ENCODE measurements at regions not wholly inside any gene's neighbourhood (a gene's known extent, or its start where the extent isn't known, plus 50 kb on each side); places are given as distances from the start of the nearest gene placed in this dataset.
"Not testable (repeated sequence)": the region's sequence is repeated elsewhere in the genome, so short reads cannot be mapped to it uniquely, and the experiment has no call there.

DNA sequence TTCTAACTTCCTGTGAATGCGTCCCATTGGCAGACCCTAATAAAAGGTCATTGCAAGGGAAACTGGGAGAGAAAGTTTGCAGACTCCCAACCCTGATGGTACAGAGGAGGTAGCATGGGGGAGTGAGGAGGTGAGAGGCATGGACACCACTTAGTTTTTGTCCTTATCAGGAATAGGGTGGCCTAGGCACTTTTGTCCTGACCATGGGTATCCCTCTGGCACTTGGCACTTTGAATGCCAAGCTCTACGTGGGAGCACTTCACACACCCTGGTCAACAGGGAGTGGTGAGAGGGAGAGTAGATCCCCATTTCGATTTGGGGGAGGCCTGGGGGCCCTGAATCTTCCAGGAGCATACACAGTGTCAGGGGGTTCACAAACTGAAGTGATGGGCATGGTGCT lies 75.6 kb upstream of the SH3PXD2B start:
- no peak for DNase-seq (ENCODE audit: low read depth)

DNA sequence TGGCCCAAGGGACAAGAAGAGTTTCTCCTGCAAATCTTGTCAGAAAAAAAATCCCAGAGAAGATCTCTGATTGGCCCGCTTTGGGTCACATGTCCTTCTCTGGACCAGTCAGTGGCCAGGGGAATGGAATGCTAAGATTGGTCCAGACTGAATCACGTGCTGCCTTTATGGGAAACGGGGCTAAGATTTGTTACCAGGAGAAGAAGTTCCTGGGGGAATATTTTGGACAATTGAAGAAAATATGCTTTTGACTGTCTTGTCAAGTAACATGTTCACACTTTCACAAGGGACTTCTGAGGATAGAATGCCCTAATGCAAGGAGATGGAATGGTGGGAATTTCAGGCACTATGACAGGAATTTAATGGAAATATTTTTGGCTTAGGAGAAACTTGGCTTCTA lies 74.1 kb upstream of the SH3PXD2B start:
- no peak for DNase-seq (ENCODE audit: low read depth)

DNA sequence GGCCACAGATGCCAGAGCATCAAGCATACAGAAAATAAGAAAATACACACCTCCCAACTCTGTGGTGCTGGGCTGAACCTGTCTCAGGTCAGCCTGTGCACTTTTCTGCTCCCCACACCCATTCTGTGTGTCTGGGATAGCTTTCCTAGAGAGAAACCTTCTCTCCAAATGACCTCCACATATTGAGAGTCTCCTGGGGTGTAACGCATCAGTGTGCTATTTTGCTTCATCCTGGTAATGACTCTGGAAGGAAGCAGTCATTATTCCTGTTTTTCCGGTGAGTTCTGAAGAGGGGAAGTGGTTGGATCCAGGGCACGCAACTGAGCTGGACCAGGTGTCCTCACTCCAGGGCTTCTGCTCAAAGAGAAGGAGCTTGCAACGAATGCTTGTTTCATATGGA lies 73.2 kb upstream of the SH3PXD2B start:
- DNase-seq (ENCODE audit: low read depth) = no peak

GRCh38 chr5:172525996-172526360 lies 71.7 kb upstream of the SH3PXD2B start:
- DNase-seq (ENCODE audit: low read depth) = no peak

- DNase-seq (ENCODE audit: low read depth) = no peak
Observed at GRCh38 chr5:172525307-172525995, 71.1 kb upstream of the SH3PXD2B start.

DNA sequence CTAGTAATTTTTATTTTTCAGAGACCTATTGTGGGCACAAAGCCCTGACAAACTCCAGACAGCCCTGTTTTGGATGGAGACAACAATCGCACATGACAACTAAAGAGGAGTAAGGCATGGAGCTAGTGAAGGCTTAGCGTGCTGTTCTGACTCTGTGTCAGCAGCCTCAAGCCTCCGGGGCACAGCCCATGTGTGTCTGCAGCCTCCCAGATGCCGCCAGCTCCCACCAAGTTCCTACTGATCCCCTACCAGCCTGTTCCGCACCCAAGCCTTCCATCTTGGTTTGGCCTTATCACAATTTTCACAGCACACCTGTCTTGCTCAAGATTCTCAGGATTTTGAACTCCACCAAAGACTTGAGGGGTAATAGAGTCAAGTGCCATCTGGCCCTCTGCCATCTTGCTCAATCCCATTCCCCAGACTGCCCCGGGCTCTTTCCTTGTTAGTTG lies 70.3 kb upstream of the SH3PXD2B start:
- no peak for DNase-seq (ENCODE audit: low read depth)

DNA sequence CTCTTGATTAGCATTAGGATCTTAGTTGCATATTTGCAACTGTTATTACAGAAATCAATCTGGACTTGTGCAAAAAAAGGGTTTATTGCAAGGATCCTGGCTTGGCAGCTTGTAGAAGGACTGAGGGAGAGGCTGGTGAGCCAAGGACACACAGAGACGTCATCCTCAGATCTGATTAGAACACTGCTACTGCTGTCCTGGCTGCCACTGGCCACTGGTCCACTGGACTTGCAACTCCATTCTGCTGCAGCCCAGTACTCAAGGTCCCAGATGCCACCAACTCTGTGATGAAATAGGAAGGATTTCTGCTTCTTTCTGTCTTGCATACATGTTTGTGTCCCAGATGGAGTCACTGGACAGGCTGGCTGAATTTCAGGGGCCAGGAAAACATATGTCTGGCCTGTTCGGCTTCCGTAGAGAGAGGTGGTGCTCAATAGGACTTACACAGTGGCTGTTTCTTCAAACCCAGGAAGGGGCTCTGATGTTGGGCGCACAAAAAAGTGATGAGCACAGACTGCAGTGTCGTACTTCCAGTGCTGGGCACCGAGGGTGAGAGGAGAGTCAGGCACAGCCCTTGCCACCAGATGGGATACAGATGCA lies 68.9 kb upstream of the SH3PXD2B start:
- no peak for DNase-seq (ENCODE audit: low read depth)

GRCh38 chr5:172521338-172521932 lies 67.1 kb upstream of the SH3PXD2B start:
- DNase-seq (ENCODE audit: low read depth) = no peak

DNA sequence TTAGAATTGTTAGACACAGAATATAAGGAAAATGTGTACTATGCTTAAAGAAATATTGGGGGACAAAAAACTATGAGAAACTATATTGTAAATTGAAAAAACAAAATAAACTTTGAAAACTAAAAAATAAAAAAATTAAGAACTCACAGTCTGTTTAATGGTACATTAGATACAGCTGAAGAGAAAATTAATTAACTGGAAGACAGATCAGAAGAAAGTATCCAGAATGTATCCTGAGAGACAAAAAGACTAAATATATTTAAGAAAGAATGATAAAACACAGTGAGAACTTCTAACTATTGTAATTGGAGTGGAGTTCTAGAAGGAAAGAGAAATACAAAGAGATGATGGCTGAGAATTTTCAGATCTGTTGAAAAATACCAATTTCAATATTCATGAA lies 57.6 kb upstream of the SH3PXD2B start:
- no peak for DNase-seq (ENCODE audit: low read depth)

DNA sequence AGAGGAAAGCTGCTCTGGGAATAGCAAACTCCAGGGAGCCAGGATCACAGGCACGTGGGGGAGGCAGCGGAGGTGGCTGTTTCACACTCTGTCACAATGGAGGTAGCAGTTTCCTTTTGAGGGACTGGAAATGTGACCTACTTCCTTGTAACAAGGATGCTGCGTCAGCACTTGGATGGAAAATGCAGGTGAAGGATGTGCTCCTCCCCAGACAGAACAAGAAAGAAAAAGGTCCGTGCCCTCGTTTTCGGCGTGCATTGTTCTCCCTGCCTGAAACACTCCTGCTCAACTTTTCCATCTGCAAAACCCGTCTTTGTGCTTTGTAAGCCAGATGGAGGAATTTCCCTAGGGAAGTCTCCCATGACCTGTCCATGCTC lies 55.1 kb upstream of the SH3PXD2B start:
- no peak for DNase-seq (ENCODE audit: low read depth)

DNA sequence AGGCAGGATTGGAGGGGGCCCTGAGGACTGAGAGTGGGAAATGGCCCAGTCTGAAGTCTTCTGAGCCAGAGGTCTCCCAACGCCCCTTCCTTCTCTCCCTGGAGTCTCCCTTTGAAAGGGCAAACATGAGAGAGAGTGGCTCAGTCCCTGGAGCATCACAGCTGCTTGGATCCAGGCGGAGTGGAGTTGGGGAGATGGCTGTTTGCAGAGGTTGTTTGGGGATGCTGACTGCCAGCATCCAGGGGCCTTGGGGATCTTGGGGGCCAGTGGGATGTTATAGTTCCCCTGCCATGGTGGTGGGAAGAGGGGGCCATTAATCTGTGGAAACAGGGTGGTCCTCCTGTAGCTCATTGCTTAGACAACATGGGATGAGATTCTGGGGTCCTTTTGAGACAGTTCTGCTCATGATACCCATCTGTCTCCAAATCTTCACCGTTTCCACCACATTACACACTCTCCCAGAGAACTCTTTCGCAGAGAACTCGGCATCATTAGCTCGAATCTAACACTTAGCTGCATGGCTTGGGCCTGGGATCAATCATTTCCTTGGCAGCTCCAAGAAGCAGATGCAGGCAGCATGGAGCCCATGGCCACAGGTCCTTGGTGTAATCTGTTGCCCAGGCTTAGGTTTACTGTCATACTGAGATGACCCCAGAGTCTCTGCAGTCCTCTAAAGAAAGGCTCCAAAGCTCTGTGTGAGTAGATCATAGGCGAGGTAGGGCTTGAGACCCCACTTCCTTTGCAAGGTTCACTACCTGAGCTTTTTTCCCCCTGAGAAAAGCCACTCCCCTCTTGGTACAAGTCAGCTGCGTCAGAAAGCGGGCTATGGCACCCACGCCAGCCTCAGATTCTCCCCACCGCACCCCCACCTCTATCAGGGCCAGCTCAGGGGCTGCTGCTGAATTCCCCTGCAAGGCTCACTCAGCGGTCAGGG lies 54.4 kb upstream of the SH3PXD2B start:
- DNase-seq (ENCODE audit: low read depth) = no peak

DNA sequence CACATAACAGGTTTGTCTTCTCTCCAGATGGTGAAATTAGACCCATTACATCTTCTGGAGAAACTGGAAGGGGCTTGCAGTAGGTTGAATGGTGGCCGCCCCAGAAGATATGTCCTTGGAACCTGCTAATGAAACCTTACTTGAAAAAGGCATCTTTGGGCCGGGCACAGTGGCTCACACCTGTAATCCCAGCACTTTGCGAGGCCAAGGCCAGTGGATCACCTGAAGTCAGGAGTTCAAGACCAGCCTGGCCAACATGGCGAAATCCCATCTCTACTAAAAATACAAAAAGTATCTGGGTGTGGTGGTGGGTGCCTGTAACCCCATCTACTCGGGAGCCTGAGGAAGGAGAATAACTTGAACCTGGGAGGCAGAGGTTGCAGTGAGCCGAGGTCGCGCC lies 53.2 kb upstream of the SH3PXD2B start:
- not testable (repeated sequence) for DNase-seq (ENCODE audit: low read depth)

DNA sequence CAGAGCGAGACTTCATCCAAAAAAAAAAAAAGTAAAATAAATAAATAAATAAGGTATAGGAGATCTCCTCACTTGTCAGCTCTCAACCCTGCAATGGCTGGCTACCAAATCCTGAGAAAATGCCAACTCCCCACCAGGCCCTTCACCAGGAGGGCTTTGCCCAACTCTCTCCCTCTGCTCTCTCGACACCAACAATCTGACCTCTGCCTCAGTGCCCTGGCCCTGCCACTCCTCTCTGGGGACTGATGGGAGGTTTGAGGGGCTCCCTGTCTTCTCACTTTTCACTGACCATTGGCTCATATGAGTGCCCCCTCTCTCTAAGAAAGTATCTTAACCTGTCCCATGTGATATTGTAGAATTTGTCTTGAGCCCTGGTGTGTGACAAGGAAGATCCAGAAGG lies 52.6 kb upstream of the SH3PXD2B start:
- no peak for DNase-seq (ENCODE audit: low read depth)

DNA sequence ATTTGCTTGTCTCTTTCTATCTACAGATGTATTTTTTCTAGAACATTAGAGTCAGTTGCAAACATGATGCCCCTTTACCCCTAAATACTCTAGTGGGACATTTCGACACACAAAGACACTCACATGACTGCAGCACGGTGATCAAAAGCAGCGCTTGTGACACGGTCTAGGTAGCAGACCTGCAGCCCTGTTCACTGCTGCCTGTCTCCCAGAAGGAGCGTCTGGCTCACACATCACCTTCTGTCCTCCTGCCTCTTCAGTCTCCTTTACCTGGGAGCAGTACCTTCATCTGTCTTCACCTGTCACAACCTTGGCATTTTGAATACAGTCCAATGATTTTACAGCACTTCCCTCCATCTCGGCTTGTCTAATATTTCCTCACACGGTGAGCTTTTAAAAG lies 51.9 kb upstream of the SH3PXD2B start:
- no peak for DNase-seq (ENCODE audit: low read depth)

DNA sequence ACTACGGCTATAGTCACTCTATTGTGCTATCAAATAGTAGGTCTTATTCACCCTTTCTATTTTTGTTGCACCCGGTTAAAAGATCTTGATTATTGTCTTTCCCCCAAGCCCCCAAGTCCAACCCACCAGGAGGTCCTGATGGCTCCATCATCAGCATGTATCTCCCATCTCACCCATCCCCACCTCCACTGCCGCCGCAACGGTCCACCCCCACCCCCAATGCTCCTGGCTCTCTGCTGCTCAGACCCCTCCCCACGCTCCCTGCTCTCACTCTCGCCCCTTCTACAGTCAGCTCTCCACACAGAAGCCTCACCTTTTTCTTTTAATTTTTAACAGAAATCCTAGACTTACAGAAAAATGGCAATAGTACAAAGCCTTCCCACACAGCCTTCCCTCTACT lies 51.5 kb upstream of the SH3PXD2B start:
- DNase-seq (ENCODE audit: low read depth) = no peak

DNA sequence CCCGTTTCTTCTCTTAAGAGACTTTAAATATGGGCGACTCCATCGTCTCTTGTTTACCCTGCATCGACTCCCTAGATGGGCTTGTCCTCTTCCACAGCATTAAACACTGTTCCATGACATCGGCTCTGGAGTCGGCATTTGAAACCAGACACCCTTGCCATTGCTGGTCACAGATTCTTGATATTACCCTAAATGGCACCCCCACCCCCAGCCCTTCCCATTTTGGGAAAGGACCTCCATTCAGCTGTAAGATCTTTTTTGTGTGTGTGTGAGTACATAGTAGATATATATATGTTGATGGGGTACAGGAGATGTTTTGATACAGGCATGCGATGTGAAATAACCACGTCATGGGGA lies 51.1 kb upstream of the SH3PXD2B start:
- DNase-seq (ENCODE audit: low read depth) = no peak

GRCh38 chr5:172504701-172505402 lies 50.5 kb upstream of the SH3PXD2B start:
- DNase-seq (ENCODE audit: low read depth) = no peak

- DNase-seq (ENCODE audit: low read depth) = no peak
Observed at GRCh38 chr5:172503925-172504700, 49.8 kb upstream of the SH3PXD2B start.

Measured in Daoy (cell line).